ENCODE measurements at regions not wholly inside any gene's neighbourhood (a gene's known extent, or its start where the extent isn't known, plus 50 kb on each side); places are given as distances from the start of the nearest gene placed in this dataset.

DNA sequence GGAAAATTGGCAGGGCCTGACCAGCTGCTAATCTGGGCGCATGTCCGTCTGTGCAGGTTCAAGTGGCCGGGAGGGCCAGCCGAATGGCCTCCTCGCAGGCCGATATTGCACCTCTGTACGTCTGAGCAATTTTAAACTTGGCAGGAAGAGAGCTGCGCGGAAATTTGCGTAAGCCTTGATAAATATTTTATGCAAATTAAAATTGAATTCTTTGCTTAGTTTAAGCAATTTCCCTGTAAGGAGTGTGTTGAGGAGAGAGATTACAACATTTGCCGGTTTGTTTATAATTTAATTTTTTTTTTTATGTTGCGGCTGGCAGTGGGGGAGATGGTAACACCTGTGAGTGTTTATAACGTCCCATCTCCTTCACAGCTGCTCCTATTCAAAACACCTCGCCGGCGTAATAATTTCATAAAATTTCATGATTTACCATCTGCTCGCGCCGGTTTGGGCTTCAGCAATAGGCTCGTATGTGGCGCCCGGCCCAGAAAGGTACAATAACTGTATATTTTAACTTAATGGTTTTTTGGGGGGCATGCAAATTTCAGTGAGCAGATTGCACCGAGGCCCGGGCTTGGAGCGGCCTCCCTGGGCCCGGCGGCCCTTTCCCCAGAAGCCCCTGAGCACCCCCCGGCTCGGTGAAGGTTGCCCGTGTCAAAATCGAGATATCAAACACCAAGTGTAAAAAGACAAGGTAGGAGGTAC, 269.4 kb upstream of the MVB12B start:
- H3K4me1 ChIP-seq: no peaks in the 10 kb centered on the region
- H3K27ac ChIP-seq: no peak overlapping the region
- TF ChIP-seq, protein P1, sequence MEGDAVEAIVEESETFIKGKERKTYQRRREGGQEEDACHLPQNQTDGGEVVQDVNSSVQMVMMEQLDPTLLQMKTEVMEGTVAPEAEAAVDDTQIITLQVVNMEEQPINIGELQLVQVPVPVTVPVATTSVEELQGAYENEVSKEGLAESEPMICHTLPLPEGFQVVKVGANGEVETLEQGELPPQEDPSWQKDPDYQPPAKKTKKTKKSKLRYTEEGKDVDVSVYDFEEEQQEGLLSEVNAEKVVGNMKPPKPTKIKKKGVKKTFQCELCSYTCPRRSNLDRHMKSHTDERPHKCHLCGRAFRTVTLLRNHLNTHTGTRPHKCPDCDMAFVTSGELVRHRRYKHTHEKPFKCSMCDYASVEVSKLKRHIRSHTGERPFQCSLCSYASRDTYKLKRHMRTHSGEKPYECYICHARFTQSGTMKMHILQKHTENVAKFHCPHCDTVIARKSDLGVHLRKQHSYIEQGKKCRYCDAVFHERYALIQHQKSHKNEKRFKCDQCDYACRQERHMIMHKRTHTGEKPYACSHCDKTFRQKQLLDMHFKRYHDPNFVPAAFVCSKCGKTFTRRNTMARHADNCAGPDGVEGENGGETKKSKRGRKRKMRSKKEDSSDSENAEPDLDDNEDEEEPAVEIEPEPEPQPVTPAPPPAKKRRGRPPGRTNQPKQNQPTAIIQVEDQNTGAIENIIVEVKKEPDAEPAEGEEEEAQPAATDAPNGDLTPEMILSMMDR (IDR thresholded peaks at IDR 0.05): no peak
- no peaks in the 10 kb centered on the region for H3K36me3 ChIP-seq
- DNase-seq (ENCODE audit: low spot score): no peak
- H3K27me3 ChIP-seq: no peaks in the 10 kb centered on the region
- no peak overlapping the region for H3K4me3 ChIP-seq
- H3K9me3 ChIP-seq: no peaks in the 10 kb centered on the region

DNA sequence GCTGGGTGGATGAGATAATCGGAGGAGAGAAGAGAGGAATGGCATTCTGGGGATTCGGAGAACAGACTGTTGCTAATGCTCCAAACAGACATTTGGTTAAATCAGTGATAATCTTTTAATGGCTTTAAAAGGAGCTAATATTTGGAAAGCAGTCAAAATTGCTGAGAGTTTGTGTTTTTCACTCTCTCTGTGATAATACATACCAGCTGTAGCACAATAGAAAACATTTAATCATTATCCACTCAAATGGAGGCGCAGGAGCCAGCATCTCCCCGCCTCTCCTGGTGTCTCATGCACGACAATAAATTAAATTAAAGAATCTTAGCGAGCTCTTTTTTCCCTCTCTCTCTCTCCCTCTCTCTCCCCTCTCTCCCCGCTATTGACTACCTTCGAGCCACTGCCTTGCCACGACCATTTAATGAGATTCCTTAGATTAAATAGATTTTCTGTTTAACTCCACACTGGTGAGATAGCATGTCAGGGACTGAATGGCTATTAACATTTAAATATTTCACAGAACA, 268.6 kb upstream of the MVB12B start:
- no peaks in the 10 kb centered on the region for H3K36me3 ChIP-seq
- TF ChIP-seq, protein P1 (IDR thresholded peaks at IDR 0.05): no peak
- H3K4me3 ChIP-seq: no peak overlapping the region
- H3K27me3 ChIP-seq: no peaks in the 10 kb centered on the region
- no peaks in the 10 kb centered on the region for H3K4me1 ChIP-seq
- H3K27ac ChIP-seq: no peak overlapping the region
- no peaks in the 10 kb centered on the region for H3K9me3 ChIP-seq
- no peak for DNase-seq (ENCODE audit: low spot score)

DNA sequence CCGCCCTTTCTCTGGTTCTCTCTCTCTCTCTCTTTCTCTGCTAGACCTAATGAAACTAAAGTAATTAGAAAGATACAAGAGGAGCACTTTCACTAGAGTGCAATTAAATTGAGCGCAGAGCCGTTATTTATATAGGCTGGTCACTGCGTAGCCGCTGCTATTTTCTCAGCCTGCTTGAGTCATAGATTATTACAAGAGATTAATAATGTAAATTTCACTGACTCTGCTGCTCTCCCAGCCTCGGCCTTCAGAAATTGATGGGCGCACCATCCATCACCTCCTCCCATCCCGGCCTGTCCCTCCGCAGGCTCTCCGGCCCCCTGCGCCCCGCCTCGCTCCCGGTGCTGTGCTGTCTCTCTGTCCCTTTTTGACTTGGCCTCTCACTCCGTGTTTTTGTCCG, 268.0 kb upstream of the MVB12B start:
- no peak for DNase-seq (ENCODE audit: low spot score)
- TF ChIP-seq, protein P1 (IDR thresholded peaks at IDR 0.05): no peak

DNA sequence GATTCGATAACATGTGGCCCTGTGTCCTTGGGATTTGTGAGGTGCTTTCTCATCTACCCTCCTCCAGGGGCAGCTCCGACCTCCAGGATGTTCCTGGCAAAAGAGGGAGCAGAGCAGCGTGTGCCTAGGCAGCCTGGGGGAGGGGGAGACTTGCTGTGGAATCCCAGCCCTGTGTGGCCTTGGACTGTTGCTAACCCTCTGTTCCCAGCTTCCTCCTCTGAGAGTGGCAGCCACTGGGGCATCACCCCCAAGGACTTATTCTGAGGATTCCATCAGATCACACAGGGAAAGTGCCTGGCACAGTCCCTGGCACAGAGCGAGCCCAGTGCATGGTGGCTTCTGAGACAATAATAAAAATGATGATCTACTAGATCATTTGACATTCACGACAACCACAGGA, 265.1 kb upstream of the MVB12B start:
- no peak overlapping the region for H3K4me3 ChIP-seq
- no peak for DNase-seq (ENCODE audit: low spot score)
- H3K36me3 ChIP-seq: no peaks in the 10 kb centered on the region
- no peak overlapping the region for H3K27ac ChIP-seq
- H3K4me1 ChIP-seq: no peaks in the 10 kb centered on the region
- no peaks in the 10 kb centered on the region for H3K9me3 ChIP-seq
- H3K27me3 ChIP-seq: no peaks in the 10 kb centered on the region
- TF ChIP-seq, protein P1 (IDR thresholded peaks at IDR 0.05): no peak

More for the DNA sequence above, 268.0 kb upstream of the MVB12B start:
- Histone ChIP-seq H3K27me3 (no peaks in the 10 kb centered on the region), H3K9me3 (no peaks in the 10 kb centered on the region), H3K27ac (no peak overlapping the region), H3K36me3 (no peaks in the 10 kb centered on the region), H3K4me3 (no peak overlapping the region), H3K4me1 (no peaks in the 10 kb centered on the region)

DNA sequence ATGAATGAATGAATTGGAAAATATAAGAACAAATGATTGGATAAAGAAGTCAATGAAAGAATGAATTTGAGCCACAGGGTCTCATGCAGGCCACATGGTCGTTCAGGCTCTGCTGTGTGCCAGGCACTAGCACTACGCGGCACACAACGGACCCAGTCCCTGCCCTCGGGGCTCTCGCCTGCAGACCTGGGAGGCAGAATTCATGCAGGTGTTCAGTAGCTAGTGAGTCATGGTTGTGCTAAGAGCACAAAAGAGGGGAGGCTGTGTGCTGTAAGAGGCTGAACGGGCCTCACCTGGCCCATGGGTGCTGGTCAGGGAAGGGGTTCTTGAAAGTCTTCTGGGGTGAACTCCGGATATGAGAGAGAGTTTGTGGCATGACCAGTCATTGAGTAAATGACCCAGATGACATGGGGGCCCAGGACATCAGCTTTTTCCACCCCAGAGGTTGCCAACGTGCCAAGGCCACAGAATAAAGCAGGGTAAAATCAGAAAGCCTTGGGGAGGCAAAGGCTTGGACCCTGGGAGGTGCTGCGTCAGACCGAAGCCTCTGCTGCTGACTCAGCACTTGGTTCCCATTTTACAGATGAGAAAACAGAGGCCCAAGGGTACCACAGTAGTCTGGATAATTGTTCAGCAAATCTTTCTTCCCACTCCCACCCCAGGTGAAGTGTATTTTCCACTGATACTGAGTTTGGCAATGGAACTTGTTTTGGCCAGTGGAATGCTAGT, 264.3 kb upstream of the MVB12B start:
- H3K27ac ChIP-seq: no peak overlapping the region
- no peaks in the 10 kb centered on the region for H3K36me3 ChIP-seq
- H3K4me1 ChIP-seq: no peaks in the 10 kb centered on the region
- H3K4me3 ChIP-seq: no peak overlapping the region
- no peaks in the 10 kb centered on the region for H3K27me3 ChIP-seq
- TF ChIP-seq, protein P1 (IDR thresholded peaks at IDR 0.05): no peak
- no peaks in the 10 kb centered on the region for H3K9me3 ChIP-seq
- DNase-seq (ENCODE audit: low spot score): no peak

Data from right atrium auricular region (tissue), 2 donors.